ENCODE measurements at regions not wholly inside any gene's neighbourhood (a gene's known extent, or its start where the extent isn't known, plus 50 kb on each side); places are given as distances from the start of the nearest gene placed in this dataset.

GRCh38 chr15:95603802-95604201 is 726.7 kb upstream of the NR2F2 start:
- no peaks in the 10 kb centered on the region for H3K27me3 Mint-ChIP-seq (ENCODE audit: low read depth)
- H3K36me3 Mint-ChIP-seq: no peaks in the 10 kb centered on the region; the same call in 1 of the 2 replicates
- POLR2A ChIA-PET: no interaction called here
- no peak for DNase-seq (ENCODE audit: low spot score)
- TF ChIP-seq, protein P1, sequence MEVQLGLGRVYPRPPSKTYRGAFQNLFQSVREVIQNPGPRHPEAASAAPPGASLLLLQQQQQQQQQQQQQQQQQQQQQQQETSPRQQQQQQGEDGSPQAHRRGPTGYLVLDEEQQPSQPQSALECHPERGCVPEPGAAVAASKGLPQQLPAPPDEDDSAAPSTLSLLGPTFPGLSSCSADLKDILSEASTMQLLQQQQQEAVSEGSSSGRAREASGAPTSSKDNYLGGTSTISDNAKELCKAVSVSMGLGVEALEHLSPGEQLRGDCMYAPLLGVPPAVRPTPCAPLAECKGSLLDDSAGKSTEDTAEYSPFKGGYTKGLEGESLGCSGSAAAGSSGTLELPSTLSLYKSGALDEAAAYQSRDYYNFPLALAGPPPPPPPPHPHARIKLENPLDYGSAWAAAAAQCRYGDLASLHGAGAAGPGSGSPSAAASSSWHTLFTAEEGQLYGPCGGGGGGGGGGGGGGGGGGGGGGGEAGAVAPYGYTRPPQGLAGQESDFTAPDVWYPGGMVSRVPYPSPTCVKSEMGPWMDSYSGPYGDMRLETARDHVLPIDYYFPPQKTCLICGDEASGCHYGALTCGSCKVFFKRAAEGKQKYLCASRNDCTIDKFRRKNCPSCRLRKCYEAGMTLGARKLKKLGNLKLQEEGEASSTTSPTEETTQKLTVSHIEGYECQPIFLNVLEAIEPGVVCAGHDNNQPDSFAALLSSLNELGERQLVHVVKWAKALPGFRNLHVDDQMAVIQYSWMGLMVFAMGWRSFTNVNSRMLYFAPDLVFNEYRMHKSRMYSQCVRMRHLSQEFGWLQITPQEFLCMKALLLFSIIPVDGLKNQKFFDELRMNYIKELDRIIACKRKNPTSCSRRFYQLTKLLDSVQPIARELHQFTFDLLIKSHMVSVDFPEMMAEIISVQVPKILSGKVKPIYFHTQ (CRISPR knock-in tag; IDR thresholded peaks at IDR 0.05): no peak
- no peak for TF ChIP-seq E2F1 (CRISPR knock-in tag; IDR thresholded peaks at IDR 0.05)
- TF ChIP-seq FOXK1 (CRISPR knock-in tag; IDR thresholded peaks at IDR 0.05): no peak
- TF ChIP-seq SMAD4 (CRISPR knock-in tag; IDR thresholded peaks at IDR 0.05): no peak
- ATAC-seq: no peak
- H3K27ac Mint-ChIP-seq: no peak overlapping the region
- H3K9me3 Mint-ChIP-seq: peaks cover 16% of the 10 kb centered on the region
- CTCF ChIA-PET: interaction anchor here (0.6 kb wide), 1 partner anchor 16 kb away, joined by 3 read pairs; no protein-coding TSS in a partner anchor
- H3K4me3 Mint-ChIP-seq: no peak overlapping the region
- H3K4me1 Mint-ChIP-seq: peaks cover 6% of the 10 kb centered on the region

GRCh38 chr15:95604634-95605036 is 725.9 kb upstream of the NR2F2 start:
- ChIA-PET POLR2A (no interaction called here), CTCF (no interaction called here)
- peaks cover 6% of the 10 kb centered on the region for H3K4me1 Mint-ChIP-seq
- no peak overlapping the region for H3K4me3 Mint-ChIP-seq
- H3K9me3 Mint-ChIP-seq: peaks cover 16% of the 10 kb centered on the region
- no peak for ATAC-seq
- DNase-seq (ENCODE audit: low spot score): no peak
- TF ChIP-seq MAX (CRISPR knock-in tag; IDR thresholded peaks at IDR 0.05) (no peak), ARID4B (CRISPR knock-in tag; IDR thresholded peaks at IDR 0.05; ENCODE audit: borderline replicate concordance) (no peak), NR3C1 (CRISPR knock-in tag; conservative IDR thresholded peaks at IDR 0.05; ENCODE audit: low read depth) (no peak), ATF1 (CRISPR knock-in tag; IDR thresholded peaks at IDR 0.05) (no peak), MYBL2 (CRISPR knock-in tag; IDR thresholded peaks at IDR 0.05) (no peak), GABPB1 (CRISPR knock-in tag; IDR thresholded peaks at IDR 0.05) (no peak), TEAD4 (CRISPR knock-in tag; IDR thresholded peaks at IDR 0.05) (no peak), ZNF423 (CRISPR knock-in tag; IDR thresholded peaks at IDR 0.05) (no peak), ZBTB43 (CRISPR knock-in tag; IDR thresholded peaks at IDR 0.05) (no peak), ZNF263 (CRISPR knock-in tag; IDR thresholded peaks at IDR 0.05; ENCODE audit: low read depth) (no peak), SMAD3 (CRISPR knock-in tag; IDR thresholded peaks at IDR 0.05; ENCODE audit: borderline replicate concordance) (no peak), ZNF671 (CRISPR knock-in tag; IDR thresholded peaks at IDR 0.05) (no peak), ESRRA (CRISPR knock-in tag; IDR thresholded peaks at IDR 0.05; ENCODE audit: borderline replicate concordance) (no peak), RORB (CRISPR knock-in tag; IDR thresholded peaks at IDR 0.05) (no peak), ZNF416 (CRISPR knock-in tag; IDR thresholded peaks at IDR 0.05) (no peak)
- TF ChIP-seq, protein P2, sequence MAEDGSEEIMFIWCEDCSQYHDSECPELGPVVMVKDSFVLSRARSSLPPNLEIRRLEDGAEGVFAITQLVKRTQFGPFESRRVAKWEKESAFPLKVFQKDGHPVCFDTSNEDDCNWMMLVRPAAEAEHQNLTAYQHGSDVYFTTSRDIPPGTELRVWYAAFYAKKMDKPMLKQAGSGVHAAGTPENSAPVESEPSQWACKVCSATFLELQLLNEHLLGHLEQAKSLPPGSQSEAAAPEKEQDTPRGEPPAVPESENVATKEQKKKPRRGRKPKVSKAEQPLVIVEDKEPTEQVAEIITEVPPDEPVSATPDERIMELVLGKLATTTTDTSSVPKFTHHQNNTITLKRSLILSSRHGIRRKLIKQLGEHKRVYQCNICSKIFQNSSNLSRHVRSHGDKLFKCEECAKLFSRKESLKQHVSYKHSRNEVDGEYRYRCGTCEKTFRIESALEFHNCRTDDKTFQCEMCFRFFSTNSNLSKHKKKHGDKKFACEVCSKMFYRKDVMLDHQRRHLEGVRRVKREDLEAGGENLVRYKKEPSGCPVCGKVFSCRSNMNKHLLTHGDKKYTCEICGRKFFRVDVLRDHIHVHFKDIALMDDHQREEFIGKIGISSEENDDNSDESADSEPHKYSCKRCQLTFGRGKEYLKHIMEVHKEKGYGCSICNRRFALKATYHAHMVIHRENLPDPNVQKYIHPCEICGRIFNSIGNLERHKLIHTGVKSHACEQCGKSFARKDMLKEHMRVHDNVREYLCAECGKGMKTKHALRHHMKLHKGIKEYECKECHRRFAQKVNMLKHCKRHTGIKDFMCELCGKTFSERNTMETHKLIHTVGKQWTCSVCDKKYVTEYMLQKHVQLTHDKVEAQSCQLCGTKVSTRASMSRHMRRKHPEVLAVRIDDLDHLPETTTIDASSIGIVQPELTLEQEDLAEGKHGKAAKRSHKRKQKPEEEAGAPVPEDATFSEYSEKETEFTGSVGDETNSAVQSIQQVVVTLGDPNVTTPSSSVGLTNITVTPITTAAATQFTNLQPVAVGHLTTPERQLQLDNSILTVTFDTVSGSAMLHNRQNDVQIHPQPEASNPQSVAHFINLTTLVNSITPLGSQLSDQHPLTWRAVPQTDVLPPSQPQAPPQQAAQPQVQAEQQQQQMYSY (CRISPR knock-in tag; IDR thresholded peaks at IDR 0.05): no peak
- H3K27me3 Mint-ChIP-seq (ENCODE audit: low read depth): no peaks in the 10 kb centered on the region
- no peak overlapping the region for H3K27ac Mint-ChIP-seq
- H3K36me3 Mint-ChIP-seq: no peaks in the 10 kb centered on the region; the same call in 1 of the 2 replicates
